ENCODE measurements at regions not wholly inside any gene's neighbourhood (a gene's known extent, or its start where the extent isn't known, plus 50 kb on each side); places are given as distances from the start of the nearest gene placed in this dataset.
"Not testable (repeated sequence)": the region's sequence is repeated elsewhere in the genome, so short reads cannot be mapped to it uniquely, and the experiment has no call there.

GRCh38 chr12:126897778-126898177, 1369.2 kb upstream of the TMEM132C start:
- no peak for DNase-seq

- no peak for DNase-seq
Measured at GRCh38 chr12:126898562-126898961, 1368.4 kb upstream of the TMEM132C start.

- DNase-seq = no peak
Measured at GRCh38 chr12:126899926-126900792, 1366.8 kb upstream of the TMEM132C start.

GRCh38 chr12:126903027-126903876, 1363.7 kb upstream of the TMEM132C start:
- DNase-seq = no peak

GRCh38 chr12:126905752-126906151, 1361.2 kb upstream of the TMEM132C start:
- DNase-seq = no peak

- DNase-seq = no peak
Measured at GRCh38 chr12:126907900-126908764, 1358.8 kb upstream of the TMEM132C start.

- DNase-seq = no peak
Measured at GRCh38 chr12:126908765-126909142, 1358.2 kb upstream of the TMEM132C start.

- no peak for DNase-seq
Measured at GRCh38 chr12:126910570-126910969, 1356.4 kb upstream of the TMEM132C start.

- DNase-seq = no peak
Measured at GRCh38 chr12:126912111-126912510, 1354.9 kb upstream of the TMEM132C start.

- no peak for DNase-seq
Measured at GRCh38 chr12:126914170-126914793, 1352.7 kb upstream of the TMEM132C start.

GRCh38 chr12:126915309-126915708, 1351.7 kb upstream of the TMEM132C start:
- DNase-seq = no peak

- DNase-seq = no peak
Measured at GRCh38 chr12:126926023-126926594, 1340.9 kb upstream of the TMEM132C start.

- DNase-seq = no peak
Measured at GRCh38 chr12:126930234-126930633, 1336.7 kb upstream of the TMEM132C start.

- DNase-seq = no peak
Measured at GRCh38 chr12:126932156-126932555, 1334.8 kb upstream of the TMEM132C start.

- no peak for DNase-seq
Measured at GRCh38 chr12:126935435-126935834, 1331.5 kb upstream of the TMEM132C start.

- peak; percentile 8 for DNase-seq
Measured at GRCh38 chr12:126936181-126936851, 1330.7 kb upstream of the TMEM132C start.

GRCh38 chr12:126937431-126937830, 1329.5 kb upstream of the TMEM132C start:
- DNase-seq = no peak

GRCh38 chr12:126944684-126945083, 1322.3 kb upstream of the TMEM132C start:
- no peak for DNase-seq

- DNase-seq = not testable (repeated sequence)
Measured at GRCh38 chr12:126946958-126947357, 1320.0 kb upstream of the TMEM132C start.

GRCh38 chr12:126949558-126949957, 1317.4 kb upstream of the TMEM132C start:
- DNase-seq = no peak

- DNase-seq = no peak
Measured at GRCh38 chr12:126950266-126950665, 1316.7 kb upstream of the TMEM132C start.

Measured in activated CD4-positive, alpha-beta T cell treated with anti-CD3 and anti-CD28 coated beads for 48 hours (primary cell).